Breast epithelium (tissue), 3 donors: ENCODE measurements at regions not wholly inside any gene's neighbourhood (a gene's known extent, or its start where the extent isn't known, plus 50 kb on each side); places are given as distances from the start of the nearest gene placed in this dataset.

Experiments used
- CTCF ChIP-seq, 3 donors: fragments of 450-650 bp; IDR thresholded peaks; one replicate each; pipeline ENCODE4 v1.5.1; 2016 to 2017; ENCODE audit warnings: antibody characterized with exemption in 3 of 3, mild to moderate bottlenecking in 3 of 3, moderate library complexity in 3 of 3
- POLR2A ChIP-seq: fragments of 450-650 bp; IDR thresholded peaks from one replicate; pipeline ENCODE4 v1.6.1; 2016; ENCODE audit warnings: antibody characterized with exemption, mild to moderate bottlenecking, moderate library complexity
- POLR2AphosphoS5 ChIP-seq, 3 donors: sonication (generic); formaldehyde crosslinking; IDR thresholded peaks; one replicate each; pipeline ENCODE4 v1.6.1; 2017; ENCODE audit warnings: antibody characterized with exemption in 3 of 3

- TF ChIP-seq POLR2A = no peak
- no peak for TF ChIP-seq CTCF (IDR thresholded peaks at IDR 0.05)
- no peak for TF ChIP-seq POLR2AphosphoS5 (IDR thresholded peaks at IDR 0.05)
Observed at GRCh38 chr5:44697025-44697424, 111.7 kb upstream of the MRPS30 start.
